Natural killer cell (primary cell): ENCODE measurements at regions not wholly inside any gene's neighbourhood (a gene's known extent, or its start where the extent isn't known, plus 50 kb on each side); places are given as distances from the start of the nearest gene placed in this dataset.

ENCODE experiments used
- ATAC-seq, 3 donors: fragments of 150-1000 bp in 2 of 3; fragments of 200-7000 bp in 1 of 3; cut with Tn5 transposase; 1 replicate in 1 of 3; 2 replicates in 2 of 3; pipeline ENCODE4 v1.10.0; 2021; ENCODE audit warnings: mild to moderate bottlenecking in 2 of 3, moderate library complexity in 2 of 3
- DNase-seq, 2 donors: peaks; one replicate each; pipeline versions ENCODE4 v3.0.0 to v3.0.0-alpha.2; 2013 to 2021; ENCODE audit warnings: mixed read lengths in 1 of 2
- H3K27ac ChIP-seq: one replicate; pipeline ENCODE4 v1.5.1; 2013; ENCODE audit warnings: mild to moderate bottlenecking, low read length
- H3K27me3 ChIP-seq: one replicate; pipeline ENCODE4 v1.6.1; 2013; ENCODE audit warnings: low read length; ENCODE audit not compliant: control insufficient read depth, insufficient read depth
- H3K36me3 ChIP-seq: one replicate; pipeline ENCODE4 v1.6.1; 2013; ENCODE audit warnings: low read length; ENCODE audit not compliant: control insufficient read depth, insufficient read depth
- H3K4me1 ChIP-seq: one replicate; pipeline ENCODE4 v1.6.1; 2013; ENCODE audit warnings: low read length; ENCODE audit not compliant: control insufficient read depth, insufficient read depth
- H3K4me3 ChIP-seq: one replicate; pipeline ENCODE4 v1.5.1; 2013; ENCODE audit warnings: low read length
- H3K9me3 ChIP-seq: one replicate; pipeline ENCODE4 v1.6.1; 2013; ENCODE audit warnings: low read length; ENCODE audit not compliant: control insufficient read depth, insufficient read depth
- H3K27ac Mint-ChIP-seq, 2 donors: one replicate each; pipeline ENCODE4 v1.8.0; 2022; ENCODE audit warnings: mild to moderate bottlenecking in 2 of 2, mixed read lengths in 2 of 2, moderate library complexity in 1 of 2
- H3K27me3 Mint-ChIP-seq, 2 donors: one replicate each; pipeline ENCODE4 v1.8.0; 2022; ENCODE audit warnings: low read depth in 2 of 2, mixed read lengths in 2 of 2
- H3K36me3 Mint-ChIP-seq: one replicate; pipeline ENCODE4 v1.8.0; 2022; ENCODE audit warnings: mixed read lengths
- H3K4me1 Mint-ChIP-seq, 2 donors: one replicate each; pipeline ENCODE4 v1.8.0; 2022; ENCODE audit warnings: mixed read lengths in 2 of 2
- H3K4me3 Mint-ChIP-seq: one replicate; pipeline ENCODE4 v1.8.0; 2022; ENCODE audit warnings: mild to moderate bottlenecking, moderate library complexity, mixed read lengths
- H3K9me3 Mint-ChIP-seq, 2 donors: one replicate each; pipeline ENCODE4 v1.8.0; 2022; ENCODE audit warnings: mixed read lengths in 2 of 2
- WGBS: methylation state at CpG from one replicate; pipeline ENCODE4 v1.1.7; 2013; ENCODE audit warnings: missing lambda C conversion rate; ENCODE audit not compliant: insufficient coverage; 5-methylcytosine and 5-hydroxymethylcytosine counted together
- intact Hi-C: fragments of 100-400 bp; cut with micrococcal nuclease; formaldehyde crosslinking; loops from one replicate; pipeline ENCODE4 v1.14.2; 2022
- TF ChIP-seq, protein P1 (sequence below): fragments of 200-600 bp; IDR thresholded peaks from one replicate; pipeline ENCODE4 v1.8.0; 2022; ENCODE audit warnings: antibody characterized with exemption

DNA sequence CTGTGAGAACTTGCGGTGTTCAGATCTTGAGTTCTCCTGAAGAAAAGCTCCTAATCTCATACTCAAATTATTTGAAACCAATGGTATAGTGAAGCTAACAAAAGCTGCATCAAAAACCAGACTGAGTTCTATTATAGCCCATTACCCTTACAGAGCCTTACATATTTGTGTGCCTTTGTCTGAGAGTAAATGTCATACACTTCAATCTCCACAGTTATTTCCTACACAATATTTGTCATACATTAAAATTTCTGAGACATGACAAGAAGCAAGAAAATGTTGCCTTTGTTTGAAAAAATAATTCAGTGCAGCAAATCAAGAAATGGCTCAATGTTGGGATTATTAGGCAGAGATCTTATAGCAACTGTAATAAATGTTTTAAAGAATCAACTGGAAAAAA, 776.1 kb upstream of the MBL2 start:
- H3K9me3 ChIP-seq, result no peaks in the 10 kb centered on the region
- no peaks in the 10 kb centered on the region for H3K4me1 Mint-ChIP-seq
- no peak overlapping the region for H3K27ac ChIP-seq
- H3K27ac Mint-ChIP-seq, result no peak overlapping the region
- H3K27me3 ChIP-seq, result no peaks in the 10 kb centered on the region
- DNase-seq, result no peak
- H3K36me3 ChIP-seq, result no peaks in the 10 kb centered on the region
- intact Hi-C loops, result no loop called here
- H3K27me3 Mint-ChIP-seq, result no peaks in the 10 kb centered on the region
- no peak overlapping the region for H3K4me3 Mint-ChIP-seq
- 100% methylated on average over 1 of the region's 1 CpG for WGBS
- H3K4me3 ChIP-seq, result no peak overlapping the region
- ATAC-seq, result no peak
- H3K9me3 Mint-ChIP-seq, result peaks cover 10 to 17% of the 10 kb centered on the region in 2 donors
- TF ChIP-seq, protein P1, sequence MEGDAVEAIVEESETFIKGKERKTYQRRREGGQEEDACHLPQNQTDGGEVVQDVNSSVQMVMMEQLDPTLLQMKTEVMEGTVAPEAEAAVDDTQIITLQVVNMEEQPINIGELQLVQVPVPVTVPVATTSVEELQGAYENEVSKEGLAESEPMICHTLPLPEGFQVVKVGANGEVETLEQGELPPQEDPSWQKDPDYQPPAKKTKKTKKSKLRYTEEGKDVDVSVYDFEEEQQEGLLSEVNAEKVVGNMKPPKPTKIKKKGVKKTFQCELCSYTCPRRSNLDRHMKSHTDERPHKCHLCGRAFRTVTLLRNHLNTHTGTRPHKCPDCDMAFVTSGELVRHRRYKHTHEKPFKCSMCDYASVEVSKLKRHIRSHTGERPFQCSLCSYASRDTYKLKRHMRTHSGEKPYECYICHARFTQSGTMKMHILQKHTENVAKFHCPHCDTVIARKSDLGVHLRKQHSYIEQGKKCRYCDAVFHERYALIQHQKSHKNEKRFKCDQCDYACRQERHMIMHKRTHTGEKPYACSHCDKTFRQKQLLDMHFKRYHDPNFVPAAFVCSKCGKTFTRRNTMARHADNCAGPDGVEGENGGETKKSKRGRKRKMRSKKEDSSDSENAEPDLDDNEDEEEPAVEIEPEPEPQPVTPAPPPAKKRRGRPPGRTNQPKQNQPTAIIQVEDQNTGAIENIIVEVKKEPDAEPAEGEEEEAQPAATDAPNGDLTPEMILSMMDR, result no peak
- H3K36me3 Mint-ChIP-seq, result peaks cover 8% of the 10 kb centered on the region
- H3K4me1 ChIP-seq, result no peaks in the 10 kb centered on the region

DNA sequence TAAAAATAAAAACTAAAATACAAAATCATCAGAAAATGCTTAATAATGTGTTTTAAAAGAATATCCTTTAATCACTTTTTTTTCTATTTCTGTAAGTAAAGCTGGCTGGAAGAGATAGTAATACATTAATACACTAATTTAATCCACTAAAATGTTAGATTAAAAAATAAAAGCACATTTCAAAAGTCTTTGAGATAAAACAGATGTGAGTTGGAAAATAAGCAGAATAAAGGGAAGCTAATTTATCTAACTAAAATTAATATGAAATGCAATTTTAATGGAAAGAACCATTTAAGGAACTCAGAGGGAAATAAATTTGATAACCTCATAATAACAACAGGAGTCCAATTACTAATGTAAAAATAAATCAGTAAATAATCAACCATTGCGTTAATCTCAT, 774.8 kb upstream of the MBL2 start:
- no peak overlapping the region for H3K4me3 Mint-ChIP-seq
- H3K4me3 ChIP-seq, result no peak overlapping the region
- intact Hi-C loops, result no loop called here
- H3K27ac ChIP-seq, result no peak overlapping the region
- no peak overlapping the region for H3K27ac Mint-ChIP-seq
- H3K27me3 Mint-ChIP-seq, result no peaks in the 10 kb centered on the region
- DNase-seq (no peak), ATAC-seq (no peak)
- no peaks in the 10 kb centered on the region for H3K27me3 ChIP-seq
- no peaks in the 10 kb centered on the region for H3K36me3 ChIP-seq
- H3K9me3 ChIP-seq, result no peaks in the 10 kb centered on the region
- H3K4me1 ChIP-seq, result no peaks in the 10 kb centered on the region
- no CpG with 5 or more reads among the region's 1 CpG for WGBS
- peaks cover 14% of the 10 kb centered on the region for H3K36me3 Mint-ChIP-seq
- no peaks in the 10 kb centered on the region for H3K4me1 Mint-ChIP-seq
- TF ChIP-seq, protein P1, result no peak
- H3K9me3 Mint-ChIP-seq, result peaks cover 16 to 20% of the 10 kb centered on the region in 2 donors

DNA sequence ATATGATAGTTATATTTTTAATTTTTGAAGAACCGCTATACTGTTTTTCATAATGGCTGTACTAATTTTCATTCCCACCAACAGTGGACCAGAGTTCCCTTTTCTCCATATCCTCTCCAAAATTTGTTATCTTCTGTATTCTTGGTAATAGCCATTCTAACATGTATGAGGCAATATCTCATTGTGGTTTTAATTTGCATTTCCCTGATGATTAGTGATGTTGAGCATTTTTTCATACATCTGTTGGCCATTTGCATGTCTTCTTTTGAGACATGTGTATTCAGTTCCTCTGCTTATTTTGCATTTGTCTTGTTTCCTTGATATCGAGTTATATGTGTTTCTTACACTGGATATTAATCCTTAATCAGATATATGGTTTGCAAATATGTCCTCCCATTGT, 770.8 kb upstream of the MBL2 start:
- no peaks in the 10 kb centered on the region for H3K36me3 ChIP-seq
- no peak overlapping the region for H3K4me3 Mint-ChIP-seq
- no peak overlapping the region for H3K27ac ChIP-seq
- H3K4me1 Mint-ChIP-seq, result no peaks in the 10 kb centered on the region
- H3K4me1 ChIP-seq, result no peaks in the 10 kb centered on the region
- no peak overlapping the region for H3K4me3 ChIP-seq
- no peak overlapping the region for H3K27ac Mint-ChIP-seq
- H3K27me3 ChIP-seq, result no peaks in the 10 kb centered on the region
- H3K9me3 ChIP-seq, result no peaks in the 10 kb centered on the region
- ATAC-seq, result no peak
- peaks cover 12% of the 10 kb centered on the region for H3K36me3 Mint-ChIP-seq
- no peaks in the 10 kb centered on the region for H3K27me3 Mint-ChIP-seq
- peaks cover 20 to 24% of the 10 kb centered on the region in 2 donors for H3K9me3 Mint-ChIP-seq
- DNase-seq, result no peak
- intact Hi-C loops, result no loop called here
- no CpG with 5 or more reads among the region's 2 CpGs for WGBS
- TF ChIP-seq, protein P1, result no peak

DNA sequence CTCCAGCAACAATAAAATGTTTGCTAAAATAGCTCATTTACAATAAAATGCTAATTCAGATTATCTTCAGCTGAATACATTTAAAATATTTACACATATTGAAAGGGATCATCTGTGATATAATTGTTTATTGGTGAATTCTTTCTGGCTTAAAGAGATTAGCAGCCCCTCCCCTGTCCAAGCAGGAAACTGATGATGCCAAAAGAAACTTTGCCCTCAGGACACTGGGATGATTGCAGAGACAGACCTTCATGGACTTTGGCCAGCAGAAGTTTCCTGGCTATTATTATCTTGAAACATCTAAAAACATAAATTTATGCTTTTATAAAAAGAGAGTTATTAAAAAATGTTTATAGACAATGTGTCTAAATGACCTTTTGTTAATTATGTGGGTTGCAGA, 764.9 kb upstream of the MBL2 start:
- no peaks in the 10 kb centered on the region for H3K36me3 ChIP-seq
- H3K27me3 ChIP-seq, result no peaks in the 10 kb centered on the region
- no peak overlapping the region for H3K4me3 Mint-ChIP-seq
- TF ChIP-seq, protein P1, result no peak
- intact Hi-C loops, result no loop called here
- peaks cover 15 to 19% of the 10 kb centered on the region in 2 donors for H3K9me3 Mint-ChIP-seq
- H3K27ac ChIP-seq, result no peak overlapping the region
- H3K4me1 ChIP-seq, result no peaks in the 10 kb centered on the region
- DNase-seq (no peak), ATAC-seq (no peak)
- H3K4me3 ChIP-seq, result no peak overlapping the region
- no peaks in the 10 kb centered on the region for H3K4me1 Mint-ChIP-seq
- H3K27me3 Mint-ChIP-seq, result no peaks in the 10 kb centered on the region
- H3K27ac Mint-ChIP-seq, result no peak overlapping the region
- H3K9me3 ChIP-seq, result peaks cover 6% of the 10 kb centered on the region
- peaks cover 8% of the 10 kb centered on the region for H3K36me3 Mint-ChIP-seq
